ENCODE measurements at regions not wholly inside any gene's neighbourhood (a gene's known extent, or its start where the extent isn't known, plus 50 kb on each side); places are given as distances from the start of the nearest gene placed in this dataset.

DNA sequence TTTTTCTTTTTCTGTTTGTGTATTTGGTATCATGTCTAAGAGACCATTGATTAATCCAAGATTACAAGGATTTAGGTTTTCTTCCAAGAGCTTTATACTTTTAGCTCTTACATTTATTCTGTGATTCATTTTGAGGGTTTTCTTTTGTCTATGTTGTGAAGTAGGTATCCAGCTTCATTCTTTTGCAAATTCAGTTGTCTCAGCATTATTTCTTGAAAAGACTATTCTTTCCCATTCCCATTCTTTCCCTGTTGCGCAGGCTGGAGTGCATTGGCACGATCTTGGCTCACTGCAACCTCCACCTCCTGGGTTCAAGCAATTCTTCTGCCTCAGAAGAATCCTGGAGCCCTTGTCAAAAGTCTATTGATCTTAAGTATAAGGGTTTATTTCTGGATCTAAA, 164.9 kb downstream of the NAA11 start:
- TF ChIP-seq CTCF (IDR thresholded peaks at IDR 0.05) = no peak
- TF ChIP-seq POLR2A (IDR thresholded peaks at IDR 0.05) = no peak
- no peak for TF ChIP-seq POLR2AphosphoS5 (IDR thresholded peaks at IDR 0.05)
- TF ChIP-seq EP300 (IDR thresholded peaks at IDR 0.05) = no peak

Data from stomach (tissue), 4 donors.